Thyroid gland (tissue), 4 donors: ENCODE measurements at regions not wholly inside any gene's neighbourhood (a gene's known extent, or its start where the extent isn't known, plus 50 kb on each side); places are given as distances from the start of the nearest gene placed in this dataset.

Experiments used
- POLR2A ChIP-seq, 2 donors: fragments of 450-650 bp; IDR thresholded peaks; one replicate each; pipeline ENCODE4 v1.6.1; 2017; ENCODE audit warnings: antibody characterized with exemption in 2 of 2, mild to moderate bottlenecking in 2 of 2, moderate library complexity in 1 of 2
- TF ChIP-seq, protein P1 (sequence below), 6 experiments: fragments of 200-600 bp in 3 of 6; fragments of 450-650 bp in 3 of 6; sonication (generic) in 3 of 6; IDR thresholded peaks; one replicate each; pipeline ENCODE4 v1.5.1; 2016 to 2019; ENCODE audit warnings: antibody characterized with exemption in 6 of 6, mild to moderate bottlenecking in 2 of 6, inconsistent platforms in 1 of 6, moderate library complexity in 1 of 6

DNA sequence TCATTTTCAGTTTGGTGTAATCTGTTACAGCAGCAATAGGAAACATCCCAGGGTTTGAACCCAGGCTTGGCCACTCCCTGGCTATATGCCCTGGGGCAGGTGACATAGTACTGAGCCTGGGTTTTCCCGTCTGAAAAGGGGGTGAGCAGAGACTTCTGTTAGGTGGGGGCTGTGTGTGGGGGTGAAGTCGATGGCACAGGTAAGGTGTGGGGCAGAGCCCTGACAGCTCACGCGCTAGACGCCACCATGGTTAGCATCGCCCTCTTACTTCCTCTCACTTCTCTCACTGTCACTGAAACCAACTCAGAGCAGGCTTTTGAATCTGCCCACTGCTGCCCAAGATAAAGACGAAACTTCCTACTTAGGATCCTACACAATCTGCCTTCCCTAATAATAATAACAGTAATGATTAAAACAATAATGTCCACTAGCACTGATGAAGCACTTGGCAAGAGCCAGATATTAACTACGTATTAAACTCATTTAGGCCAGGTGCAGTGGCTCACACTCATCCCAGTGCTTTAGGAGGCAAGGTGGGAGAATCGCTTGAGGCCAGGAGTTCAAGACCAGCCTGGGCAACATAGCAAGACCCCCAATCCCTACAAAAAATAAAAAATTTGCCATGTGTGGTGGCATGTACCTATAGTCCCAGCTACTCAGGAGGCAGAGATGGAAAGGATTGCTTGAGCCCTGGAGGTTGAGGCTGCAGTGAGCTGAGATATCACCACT lies 117.9 kb upstream of the PTPN1 start:
- TF ChIP-seq, protein P1, sequence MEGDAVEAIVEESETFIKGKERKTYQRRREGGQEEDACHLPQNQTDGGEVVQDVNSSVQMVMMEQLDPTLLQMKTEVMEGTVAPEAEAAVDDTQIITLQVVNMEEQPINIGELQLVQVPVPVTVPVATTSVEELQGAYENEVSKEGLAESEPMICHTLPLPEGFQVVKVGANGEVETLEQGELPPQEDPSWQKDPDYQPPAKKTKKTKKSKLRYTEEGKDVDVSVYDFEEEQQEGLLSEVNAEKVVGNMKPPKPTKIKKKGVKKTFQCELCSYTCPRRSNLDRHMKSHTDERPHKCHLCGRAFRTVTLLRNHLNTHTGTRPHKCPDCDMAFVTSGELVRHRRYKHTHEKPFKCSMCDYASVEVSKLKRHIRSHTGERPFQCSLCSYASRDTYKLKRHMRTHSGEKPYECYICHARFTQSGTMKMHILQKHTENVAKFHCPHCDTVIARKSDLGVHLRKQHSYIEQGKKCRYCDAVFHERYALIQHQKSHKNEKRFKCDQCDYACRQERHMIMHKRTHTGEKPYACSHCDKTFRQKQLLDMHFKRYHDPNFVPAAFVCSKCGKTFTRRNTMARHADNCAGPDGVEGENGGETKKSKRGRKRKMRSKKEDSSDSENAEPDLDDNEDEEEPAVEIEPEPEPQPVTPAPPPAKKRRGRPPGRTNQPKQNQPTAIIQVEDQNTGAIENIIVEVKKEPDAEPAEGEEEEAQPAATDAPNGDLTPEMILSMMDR (IDR thresholded peaks at IDR 0.05), result no peak
- no peak for TF ChIP-seq POLR2A (IDR thresholded peaks at IDR 0.05)
